ENCODE measurements at regions not wholly inside any gene's neighbourhood (a gene's known extent, or its start where the extent isn't known, plus 50 kb on each side); places are given as distances from the start of the nearest gene placed in this dataset.

GRCh38 chr14:81834308-81834707 is 300.7 kb upstream of the SEL1L start:
- TF ChIP-seq POLR2A (IDR thresholded peaks at IDR 0.05) (no peak), CTCF (IDR thresholded peaks at IDR 0.05) (no peak), POLR2AphosphoS5 (IDR thresholded peaks at IDR 0.05) (no peak)

Measured in prostate gland (tissue), 2 donors.